Uterus (tissue), 3 donors: ENCODE measurements at regions not wholly inside any gene's neighbourhood (a gene's known extent, or its start where the extent isn't known, plus 50 kb on each side); places are given as distances from the start of the nearest gene placed in this dataset.

Source experiments
- DNase-seq, 2 donors: peaks; one replicate each; pipeline ENCODE4 v3.0.0-alpha.2; 2019 to 2020
- H3K27ac ChIP-seq, 2 donors: fragments of 200-600 bp; sonication (generic); 1 replicate in 1 of 2; 2 replicates in 1 of 2; pipeline ENCODE4 v1.5.1; 2016 to 2018
- H3K27me3 ChIP-seq, 2 donors: fragments of 200-600 bp; sonication (generic); one replicate each; pipeline ENCODE4 v1.5.1; 2018 to 2019; ENCODE audit warnings: control low read depth in 1 of 2
- H3K36me3 ChIP-seq, 2 donors: fragments of 200-600 bp; sonication (generic); one replicate each; pipeline ENCODE4 v1.5.1; 2019; ENCODE audit warnings: control low read depth in 1 of 2
- H3K4me1 ChIP-seq, 2 donors: fragments of 200-600 bp; sonication (generic); one replicate each; pipeline ENCODE4 v1.5.1; 2018 to 2019; ENCODE audit warnings: control low read depth in 1 of 2
- H3K4me3 ChIP-seq, 2 donors: fragments of 200-600 bp; sonication (generic); 1 replicate in 1 of 2; 2 replicates in 1 of 2; pipeline ENCODE4 v1.5.1; 2018 to 2019; ENCODE audit warnings: mild to moderate bottlenecking in 1 of 2
- H3K9me3 ChIP-seq, 2 donors: fragments of 200-600 bp; sonication (generic); one replicate each; pipeline ENCODE4 v1.5.1; 2019; ENCODE audit warnings: control low read depth in 1 of 2
- CTCF ChIP-seq, 4 experiments: fragments of 200-600 bp in 2 of 4; fragments of 450-650 bp in 2 of 4; sonication (generic) in 2 of 4; IDR thresholded peaks; one replicate each; pipeline ENCODE4 v1.5.1; 2016 to 2019; ENCODE audit warnings: antibody characterized with exemption in 4 of 4, mild to moderate bottlenecking in 2 of 4, moderate library complexity in 1 of 4
- POLR2A ChIP-seq, 2 donors: fragments of 450-650 bp; IDR thresholded peaks; one replicate each; pipeline ENCODE4 v1.6.1; 2016; ENCODE audit warnings: antibody characterized with exemption in 2 of 2, mild to moderate bottlenecking in 1 of 2, moderate library complexity in 1 of 2
- intact Hi-C: fragments of 100-400 bp; cut with DNase I; formaldehyde crosslinking; loops from one replicate; pipeline ENCODE4 v1.15.1; 2023; ENCODE audit warnings: low total_unique reads
- donor health status: DM: yes; HTN: yes; CAD: no.

DNA sequence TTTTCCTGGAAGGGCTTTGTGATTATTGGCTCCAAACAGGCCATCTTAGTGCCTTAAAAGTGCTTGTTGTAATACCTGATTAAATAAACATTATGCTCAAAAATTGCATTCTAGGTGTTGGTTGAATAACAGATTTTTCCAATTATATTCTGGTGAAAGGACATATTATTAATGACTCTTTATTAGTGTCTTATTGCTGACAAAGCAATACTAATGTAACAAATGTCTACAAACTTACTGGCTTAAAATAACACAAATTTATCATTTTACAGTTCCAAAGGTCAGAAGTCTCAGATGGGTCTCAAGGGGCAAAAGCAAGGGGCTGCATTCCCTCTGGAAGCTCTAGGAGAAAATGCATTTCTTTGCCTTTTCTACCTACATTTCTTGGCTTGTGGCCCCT, 86.9 kb upstream of the CPM start:
- Histone ChIP-seq H3K36me3 (no peaks in the 10 kb centered on the region), H3K4me1 (no peaks in the 10 kb centered on the region), H3K4me3 (no peak overlapping the region), H3K27me3 (no peaks in the 10 kb centered on the region), H3K9me3 (no peaks in the 10 kb centered on the region), H3K27ac (no peak overlapping the region)
- no peak for DNase-seq
- intact Hi-C loops: no loop called here
- TF ChIP-seq CTCF (IDR thresholded peaks at IDR 0.05) (no peak), POLR2A (IDR thresholded peaks at IDR 0.05) (no peak)

- Histone ChIP-seq H3K27me3 (no peaks in the 10 kb centered on the region), H3K4me3 (no peak overlapping the region), H3K4me1 (no peaks in the 10 kb centered on the region), H3K9me3 (no peaks in the 10 kb centered on the region), H3K36me3 (no peaks in the 10 kb centered on the region), H3K27ac (no peak overlapping the region)
- TF ChIP-seq POLR2A (IDR thresholded peaks at IDR 0.05) (no peak), CTCF (IDR thresholded peaks at IDR 0.05) (no peak)
- no peak for DNase-seq
- intact Hi-C loops: no loop called here
These were observed 89.7 kb upstream of the CPM start for GRCh38 chr12:69022674-69023073.

DNA sequence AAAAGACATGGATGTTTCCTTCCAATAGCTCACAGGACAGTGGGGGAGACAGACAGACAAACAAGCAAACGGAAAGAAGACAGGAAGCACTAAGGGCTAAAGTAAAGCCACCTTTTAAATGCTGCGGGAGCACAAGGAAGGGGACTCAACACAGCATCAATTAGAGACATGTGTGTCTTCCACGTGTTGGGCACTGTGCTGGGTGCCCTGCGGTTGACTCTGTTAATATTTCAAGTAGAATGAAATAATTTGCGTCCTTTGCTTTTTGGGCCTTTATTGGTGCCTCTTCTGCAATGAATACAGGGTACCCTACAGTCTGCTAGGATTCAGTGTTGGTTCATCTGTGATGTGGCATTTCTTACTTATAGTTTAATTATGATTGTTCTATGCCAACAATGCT, 90.9 kb upstream of the CPM start:
- no peak overlapping the region for H3K4me3 ChIP-seq
- no peak overlapping the region for H3K27ac ChIP-seq
- H3K27me3 ChIP-seq: no peaks in the 10 kb centered on the region
- no peaks in the 10 kb centered on the region for H3K36me3 ChIP-seq
- H3K4me1 ChIP-seq: no peaks in the 10 kb centered on the region
- H3K9me3 ChIP-seq: no peaks in the 10 kb centered on the region
- TF ChIP-seq CTCF (IDR thresholded peaks at IDR 0.05) (no peak), POLR2A (IDR thresholded peaks at IDR 0.05) (no peak)
- intact Hi-C loops: no loop called here
- no peak for DNase-seq

GRCh38 chr12:69024413-69024812, 91.4 kb upstream of the CPM start:
- H3K4me3 ChIP-seq: no peak overlapping the region
- H3K9me3 ChIP-seq: no peaks in the 10 kb centered on the region
- H3K27me3 ChIP-seq: no peaks in the 10 kb centered on the region
- no peaks in the 10 kb centered on the region for H3K36me3 ChIP-seq
- no peak overlapping the region for H3K27ac ChIP-seq
- intact Hi-C loops: no loop called here
- TF ChIP-seq POLR2A (IDR thresholded peaks at IDR 0.05): no peak
- TF ChIP-seq CTCF (IDR thresholded peaks at IDR 0.05): no peak
- DNase-seq: no peak
- H3K4me1 ChIP-seq: no peaks in the 10 kb centered on the region

- TF ChIP-seq POLR2A (IDR thresholded peaks at IDR 0.05) (no peak), CTCF (IDR thresholded peaks at IDR 0.05) (no peak)
- intact Hi-C loops: no loop called here
- no peaks in the 10 kb centered on the region for H3K9me3 ChIP-seq
- no peak overlapping the region for H3K27ac ChIP-seq
- no peak overlapping the region for H3K4me3 ChIP-seq
- no peaks in the 10 kb centered on the region for H3K4me1 ChIP-seq
- no peaks in the 10 kb centered on the region for H3K27me3 ChIP-seq
- no peak for DNase-seq
- no peaks in the 10 kb centered on the region for H3K36me3 ChIP-seq
These were observed 91.9 kb upstream of the CPM start for GRCh38 chr12:69024907-69025306.
